Cerebellar nuclear complex (tissue), 1 donor: ENCODE measurements at regions not wholly inside any gene's neighbourhood (a gene's known extent, or its start where the extent isn't known, plus 50 kb on each side); places are given as distances from the start of the nearest gene placed in this dataset.

Experiments used
- DNase-seq, 2 experiments: peaks; one replicate each; lab custom pipeline; 2025; lab: John Stamatoyannopoulos, UW

DNA sequence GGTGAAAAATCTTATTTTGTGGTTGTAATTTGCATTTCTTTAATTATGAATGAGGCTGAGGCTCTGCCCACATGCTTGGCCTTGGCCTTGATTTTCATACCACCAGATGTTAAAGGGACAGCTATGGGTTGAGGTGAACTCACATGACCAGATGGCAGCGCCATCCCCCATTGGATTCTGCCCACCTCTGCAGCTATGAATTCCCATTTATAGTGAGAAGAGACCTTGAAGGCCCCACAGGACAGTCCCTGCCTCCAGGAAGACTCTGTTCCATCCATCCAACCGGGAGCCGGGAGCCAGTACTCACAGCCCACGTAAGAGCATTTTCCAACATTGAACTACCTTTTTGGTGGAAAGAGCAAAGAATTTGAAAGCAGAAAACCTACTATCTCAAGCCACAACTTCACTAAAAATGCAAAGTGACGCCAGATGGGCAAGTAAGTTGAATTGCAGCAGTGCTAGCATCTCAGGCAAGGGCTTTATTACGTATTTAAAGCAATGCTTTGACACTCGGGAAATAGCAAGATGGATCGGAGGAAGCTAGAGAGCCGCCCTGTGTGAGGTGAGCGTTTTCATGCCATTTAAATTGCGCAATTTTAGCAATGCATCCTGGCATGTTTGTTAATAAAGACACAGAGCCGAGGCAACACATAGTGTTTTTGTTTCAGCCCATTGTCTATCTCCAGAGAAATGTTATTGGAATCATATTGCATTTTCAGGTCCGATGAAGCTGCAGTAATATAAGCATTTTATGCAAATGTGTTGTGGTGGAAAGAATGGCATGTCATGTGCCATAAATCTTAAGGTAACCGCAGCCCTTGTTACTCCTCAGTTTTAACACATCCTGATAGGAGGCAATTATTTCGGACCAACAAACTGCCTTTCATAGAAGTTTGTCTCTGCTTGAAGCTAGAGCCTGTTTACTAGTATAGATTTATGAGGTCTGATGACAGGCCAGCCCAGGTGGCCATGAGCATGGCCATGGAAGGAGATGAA is 273.4 kb upstream of the TNRC6C start:
- no peak for DNase-seq

GRCh38 chr17:77685881-77686486 is 272.5 kb upstream of the TNRC6C start:
- no peak for DNase-seq

DNA sequence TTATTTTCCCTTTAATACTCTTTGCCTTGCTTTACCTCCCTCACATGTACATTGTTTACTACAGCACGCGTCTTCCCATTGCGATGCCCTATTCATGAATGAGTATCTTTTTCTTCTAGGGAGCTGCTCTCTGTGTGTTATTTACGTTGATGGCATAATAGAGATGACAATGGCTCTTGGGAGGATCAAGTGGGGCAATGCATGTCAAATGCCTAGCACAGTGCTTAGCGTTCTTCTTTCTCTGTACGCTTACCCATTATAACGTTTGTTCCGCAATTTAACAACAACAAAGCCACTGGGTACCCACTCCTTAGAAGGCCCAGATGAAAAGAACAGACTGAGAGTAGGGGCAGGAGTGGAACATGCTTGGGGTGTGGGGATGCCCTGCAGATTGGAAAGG is 271.6 kb upstream of the TNRC6C start:
- no peak for DNase-seq

GRCh38 chr17:77687417-77687816 is 271.1 kb upstream of the TNRC6C start:
- no peak for DNase-seq

- DNase-seq, result no peak
Measured at GRCh38 chr17:77687921-77688320, 270.6 kb upstream of the TNRC6C start.

- DNase-seq, result no peak
Measured at GRCh38 chr17:77688369-77688768, 270.1 kb upstream of the TNRC6C start.

- DNase-seq, result no peak
Measured at GRCh38 chr17:77690271-77691161, 268.0 kb upstream of the TNRC6C start.

GRCh38 chr17:77691216-77692085 is 267.1 kb upstream of the TNRC6C start:
- DNase-seq, result no peak

- DNase-seq, result no peak
Measured at GRCh38 chr17:77692571-77693161, 265.8 kb upstream of the TNRC6C start.

GRCh38 chr17:77693301-77693700 is 265.2 kb upstream of the TNRC6C start:
- no peak for DNase-seq

DNA sequence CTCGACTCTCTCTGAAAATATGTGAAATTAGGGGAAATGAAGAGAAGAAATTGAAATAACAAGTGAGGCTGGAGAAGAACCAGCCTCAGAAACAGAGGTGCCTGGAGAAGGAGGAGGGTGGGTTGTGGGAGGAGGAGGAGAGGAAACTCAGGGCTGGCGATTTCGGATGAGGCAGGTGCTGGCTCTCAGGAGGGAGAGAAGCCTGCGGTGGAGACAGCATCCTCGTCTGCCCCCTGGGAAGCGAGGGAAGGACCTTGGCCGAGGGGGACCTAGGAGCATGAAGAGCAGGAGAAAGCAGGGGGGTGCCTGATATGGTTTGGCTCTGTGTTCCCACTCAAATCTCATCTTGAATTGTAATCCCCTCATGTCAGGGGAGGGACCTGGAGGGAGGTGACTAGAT is 264.7 kb upstream of the TNRC6C start:
- DNase-seq, result no peak

- no peak for DNase-seq
Measured at GRCh38 chr17:77694391-77695363, 263.8 kb upstream of the TNRC6C start.

DNA sequence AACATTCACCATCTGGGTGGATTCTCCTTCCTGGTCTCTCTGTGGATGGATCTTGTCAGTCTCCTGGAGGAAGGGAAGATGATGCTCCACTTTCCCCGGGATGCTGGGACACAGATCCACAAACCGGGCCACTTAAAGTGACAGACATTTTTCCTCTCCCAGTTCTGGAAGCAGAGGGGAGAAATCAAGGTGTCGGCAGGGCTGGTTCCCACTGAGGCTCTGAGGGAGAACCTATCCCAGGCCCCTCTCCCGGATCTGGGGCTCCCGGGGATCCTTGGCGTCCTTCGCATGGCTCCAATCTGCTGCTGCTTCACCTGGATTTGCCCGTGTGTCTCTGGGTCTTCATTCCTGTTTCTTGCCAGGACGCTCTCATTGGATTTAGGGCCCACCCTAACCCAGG is 263.1 kb upstream of the TNRC6C start:
- DNase-seq, result no peak

DNA sequence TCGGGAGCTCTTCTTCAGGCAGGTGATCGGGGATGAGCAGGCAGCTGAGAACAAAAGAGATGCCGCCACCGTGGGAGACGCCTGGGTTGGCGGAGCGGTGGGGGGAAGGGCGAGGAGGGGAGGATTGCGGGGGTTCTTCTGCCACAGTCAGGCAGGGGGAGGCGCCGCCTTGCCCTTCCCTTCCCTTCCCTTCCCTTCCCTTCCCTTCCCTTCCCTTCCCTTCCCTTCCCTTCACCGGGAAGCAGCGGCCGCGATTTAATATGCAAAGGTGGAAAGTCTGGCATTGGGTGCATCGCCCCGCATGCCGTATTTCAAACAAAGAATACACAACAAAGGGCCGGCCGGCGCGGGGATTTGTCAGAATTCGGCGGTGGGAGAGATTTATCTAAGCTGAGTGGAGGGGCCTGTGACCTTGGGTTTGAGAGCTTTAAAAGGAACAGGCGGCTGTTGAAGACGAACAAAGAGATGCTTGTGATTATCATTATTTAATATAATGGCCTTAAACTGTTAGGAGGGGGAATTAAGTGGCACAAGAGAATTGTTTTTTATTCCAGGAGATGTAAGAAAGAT is 262.3 kb upstream of the TNRC6C start:
- no peak for DNase-seq

- DNase-seq, result peak; percentile 56 to 59
Measured at GRCh38 chr17:77696721-77697460, 261.6 kb upstream of the TNRC6C start.

DNA sequence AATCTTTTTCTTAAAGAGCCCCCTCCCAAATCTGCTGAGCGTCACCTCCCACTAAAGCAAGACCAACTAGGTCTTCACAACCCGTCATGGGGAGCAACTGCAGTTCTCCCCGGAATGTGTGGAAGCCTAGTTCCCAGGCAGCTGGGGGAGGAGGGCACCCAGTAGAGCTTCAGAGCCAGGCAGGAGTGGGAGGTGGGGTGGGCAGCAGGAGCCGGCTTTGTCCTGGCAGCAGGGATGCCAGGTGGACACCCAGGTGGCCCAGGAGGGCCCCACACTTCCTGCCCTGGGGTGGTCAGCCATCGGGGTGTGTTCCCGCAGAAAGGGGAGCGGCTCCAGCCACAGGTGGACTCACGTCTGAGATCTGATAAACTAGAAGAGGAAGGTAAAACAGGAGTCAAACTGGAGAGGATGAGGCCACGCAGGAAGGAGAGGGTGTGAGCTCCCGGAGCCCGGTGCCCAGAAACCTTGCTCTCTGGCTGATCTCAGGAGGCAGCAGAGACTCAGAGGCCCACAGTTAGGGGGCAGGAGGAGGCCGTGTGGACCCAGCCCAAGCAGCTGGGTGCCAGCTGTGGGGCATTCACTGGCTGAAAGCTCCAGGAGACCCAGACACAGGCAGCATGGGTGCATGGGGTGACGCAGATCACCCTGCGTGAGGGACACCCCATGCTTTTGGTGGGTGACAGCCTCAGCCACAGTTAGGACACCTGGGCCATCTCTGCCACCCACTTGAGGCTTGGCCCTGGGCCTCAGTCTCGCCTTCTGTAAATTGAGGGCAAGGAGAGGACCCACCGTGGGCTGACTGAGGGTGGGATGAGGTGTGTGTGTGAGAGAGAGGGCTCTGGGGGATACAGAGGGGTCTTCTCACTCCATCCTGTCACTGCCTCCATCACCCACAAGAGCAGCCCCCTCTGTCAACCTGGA is 260.8 kb upstream of the TNRC6C start:
- no peak for DNase-seq

GRCh38 chr17:77698903-77699623 is 259.4 kb upstream of the TNRC6C start:
- no peak for DNase-seq
